KG1 (cell line): ENCODE measurements at regions not wholly inside any gene's neighbourhood (a gene's known extent, or its start where the extent isn't known, plus 50 kb on each side); places are given as distances from the start of the nearest gene placed in this dataset.

Experiments
- DNase-seq: peaks from one replicate; lab custom pipeline; 2025; lab: John Stamatoyannopoulos, UW

DNA sequence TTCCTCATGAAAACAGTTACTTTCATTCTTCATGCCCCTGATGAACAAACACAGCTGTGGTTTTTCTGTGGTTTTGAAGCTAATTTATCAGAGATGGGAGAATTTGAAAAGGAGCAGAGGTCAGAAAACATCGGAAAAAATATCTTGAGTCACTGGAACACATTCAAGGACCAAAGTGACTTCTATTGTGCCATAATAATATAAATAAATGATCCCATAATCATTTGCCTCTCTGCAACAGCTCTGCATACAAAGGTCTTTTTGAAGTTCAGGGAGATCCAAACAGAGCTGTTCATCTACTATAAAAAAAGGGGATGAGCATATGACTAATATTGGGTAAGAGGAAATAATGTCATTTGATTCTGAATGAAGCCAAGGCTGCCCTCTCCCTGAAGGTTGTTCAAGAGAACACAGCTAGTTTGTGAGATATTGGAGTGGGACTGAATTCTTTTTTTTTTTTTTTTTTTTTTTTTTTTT is 201.3 kb upstream of the GALNT5 start:
- DNase-seq = no peak

DNA sequence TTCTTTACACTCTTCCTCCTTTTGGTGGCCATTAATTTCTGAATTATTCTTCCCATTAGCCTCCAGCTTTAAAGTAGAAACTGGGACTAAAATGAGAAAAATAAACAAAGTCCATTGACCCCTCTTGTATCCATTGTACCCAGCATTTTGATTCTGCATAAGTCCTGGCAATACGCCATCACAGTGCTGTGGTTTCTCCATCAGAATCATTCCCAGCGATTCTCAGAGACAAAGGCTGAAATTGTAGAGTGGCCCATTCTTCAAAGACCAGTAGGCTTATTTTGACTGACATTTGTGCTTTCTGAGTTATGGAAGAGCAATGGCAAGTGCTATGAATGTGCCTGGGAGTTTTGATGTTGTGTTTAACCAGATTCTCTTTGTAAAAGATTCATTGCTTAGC is 199.3 kb upstream of the GALNT5 start:
- no peak for DNase-seq

DNA sequence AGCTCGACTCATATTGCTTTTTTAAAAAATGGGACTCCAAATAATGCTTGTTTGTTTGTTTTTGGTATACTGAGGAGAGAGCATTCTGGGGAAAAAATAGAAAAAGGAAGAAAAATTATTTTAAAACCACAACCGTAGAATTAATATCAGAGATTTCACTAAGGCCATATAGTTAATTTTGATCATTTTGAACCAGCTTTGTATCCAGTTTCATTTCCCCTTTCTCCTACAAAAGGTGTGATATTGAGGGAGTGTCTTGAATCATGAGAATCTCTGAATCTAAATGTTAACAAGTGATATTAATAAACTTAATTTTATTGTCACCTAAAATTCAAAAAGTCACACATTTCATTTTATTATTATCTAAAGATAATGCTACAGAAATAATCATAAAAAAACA is 198.5 kb upstream of the GALNT5 start:
- no peak for DNase-seq

DNA sequence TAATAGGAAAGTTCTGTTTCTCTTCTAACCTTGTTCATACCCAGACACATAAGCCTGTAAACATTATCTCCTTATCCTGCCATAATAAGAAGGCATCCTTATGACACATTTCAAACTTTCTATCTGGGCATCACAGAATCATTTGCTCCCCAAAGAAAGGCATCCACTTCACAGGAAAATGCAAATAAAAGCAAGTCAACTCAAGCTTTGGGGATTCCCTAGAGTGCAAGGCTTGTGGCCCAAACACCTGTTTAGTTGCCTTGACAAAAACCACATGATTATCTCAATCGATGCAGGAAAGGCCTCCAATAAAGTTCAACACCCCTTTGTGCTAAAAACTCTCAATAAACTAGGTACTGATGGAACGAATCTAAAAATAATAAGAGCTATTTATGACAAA is 195.7 kb upstream of the GALNT5 start:
- no peak for DNase-seq

DNA sequence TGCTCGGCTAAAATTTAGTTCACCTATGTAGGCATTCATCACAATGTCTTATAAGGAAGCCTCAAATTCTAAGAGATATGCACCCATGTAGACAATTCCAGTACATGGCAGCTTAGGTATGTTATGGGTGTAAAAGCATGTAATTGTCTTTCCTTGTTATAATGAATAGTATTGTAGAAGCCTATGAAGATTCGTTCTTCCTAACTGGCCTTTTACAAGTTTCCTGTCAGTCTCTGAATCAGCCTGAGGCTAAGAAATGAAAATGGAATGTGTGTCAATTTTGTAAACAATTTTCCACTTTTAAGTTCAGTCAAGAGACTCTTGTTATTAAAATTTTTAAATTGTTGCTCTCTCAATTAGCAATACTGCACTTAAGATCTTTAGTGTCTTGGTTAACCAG is 189.9 kb upstream of the GALNT5 start:
- no peak for DNase-seq

DNA sequence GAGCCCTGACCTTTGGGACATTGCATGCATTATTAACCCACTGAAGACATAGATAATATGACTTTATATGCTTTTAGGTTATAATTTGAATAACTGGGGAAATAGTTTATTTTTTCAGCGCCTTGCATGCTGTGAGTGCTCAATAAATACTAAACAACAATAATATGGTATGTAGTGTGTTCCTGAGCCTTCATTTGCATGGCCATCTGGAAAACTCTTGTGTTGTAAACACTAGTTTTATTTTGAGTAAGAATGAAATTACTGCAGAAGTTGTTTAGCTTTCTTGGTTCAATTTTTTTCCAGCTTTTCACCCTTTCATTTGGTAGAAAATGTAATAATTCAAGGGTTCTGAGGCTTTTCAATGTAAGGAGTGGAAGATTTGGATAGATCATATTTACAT is 189.3 kb upstream of the GALNT5 start:
- DNase-seq = no peak

DNA sequence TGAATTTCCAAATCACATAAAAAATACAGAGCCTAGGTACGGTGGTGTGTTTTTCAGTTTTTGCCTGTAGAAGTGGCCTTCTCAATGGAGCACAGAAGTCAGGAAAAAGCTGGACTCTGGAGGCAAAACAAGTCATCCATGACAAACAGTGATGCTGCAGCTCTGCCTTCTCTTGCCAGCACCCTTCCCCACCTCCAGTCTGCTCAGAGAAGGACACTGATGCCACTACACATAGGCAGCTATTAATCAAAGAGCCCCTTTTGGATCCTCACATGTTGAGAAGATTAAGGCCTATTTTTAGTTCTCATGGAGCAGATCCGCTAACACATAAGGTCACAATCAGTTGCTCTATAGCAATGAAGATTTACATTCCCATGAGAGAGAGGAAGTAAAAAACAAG is 181.6 kb upstream of the GALNT5 start:
- DNase-seq = no peak

DNA sequence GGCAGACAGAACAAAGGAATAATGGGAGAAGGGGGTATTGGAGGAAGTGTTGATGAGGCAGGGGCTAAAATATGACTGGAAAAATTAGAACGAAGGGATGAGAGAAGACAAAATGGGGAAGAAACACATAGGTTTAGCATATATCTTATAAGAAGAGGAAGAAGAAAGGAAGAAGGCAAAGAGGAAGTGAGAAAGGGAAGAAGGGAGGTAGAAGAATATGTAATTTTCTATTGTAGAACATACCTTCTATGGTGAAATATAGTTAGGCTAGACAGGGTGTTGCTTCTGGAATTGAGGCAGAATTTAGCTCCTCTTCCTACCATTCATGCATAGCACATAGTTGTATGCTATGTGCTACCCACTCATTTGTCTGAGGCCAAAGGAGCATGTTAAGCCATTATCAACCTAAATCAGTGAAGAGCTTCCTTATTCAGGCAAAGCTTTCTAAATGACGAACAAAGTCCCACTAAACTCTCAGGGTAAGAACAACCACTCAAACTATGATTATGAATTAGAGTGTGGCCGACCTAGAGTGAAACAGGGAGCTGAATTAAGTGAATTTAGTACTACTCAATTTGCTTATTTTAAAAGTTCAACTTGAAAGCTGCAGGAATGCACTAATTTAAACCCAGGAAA is 180.9 kb upstream of the GALNT5 start:
- no peak for DNase-seq

DNA sequence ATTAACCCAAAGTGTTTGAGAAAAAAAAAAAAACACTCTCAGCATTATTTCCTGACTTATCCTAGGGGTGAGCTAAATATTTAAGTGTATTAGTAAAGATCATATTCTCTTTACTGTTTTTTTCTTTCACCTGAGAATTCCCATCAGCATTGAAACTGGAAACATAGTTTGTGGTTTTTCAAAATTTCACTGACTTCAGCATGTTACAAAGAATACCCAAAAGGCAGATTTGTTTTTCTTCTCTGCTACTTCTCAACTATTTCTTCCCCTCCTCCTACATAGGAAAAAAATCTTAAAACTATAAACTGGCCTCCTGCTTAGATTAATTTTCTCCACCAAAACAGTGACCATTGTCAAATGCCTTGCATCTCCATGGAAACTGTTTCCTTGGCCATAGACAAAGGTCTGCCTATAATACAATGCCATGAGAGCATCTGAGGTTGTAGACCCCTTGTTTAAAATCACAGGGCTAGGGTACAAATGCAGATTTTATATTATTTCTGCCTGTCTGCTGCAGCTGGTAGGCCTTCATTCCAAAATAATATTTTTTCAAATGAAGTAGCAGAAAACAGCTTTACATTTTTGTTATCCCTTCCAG is 179.7 kb upstream of the GALNT5 start:
- no peak for DNase-seq

DNA sequence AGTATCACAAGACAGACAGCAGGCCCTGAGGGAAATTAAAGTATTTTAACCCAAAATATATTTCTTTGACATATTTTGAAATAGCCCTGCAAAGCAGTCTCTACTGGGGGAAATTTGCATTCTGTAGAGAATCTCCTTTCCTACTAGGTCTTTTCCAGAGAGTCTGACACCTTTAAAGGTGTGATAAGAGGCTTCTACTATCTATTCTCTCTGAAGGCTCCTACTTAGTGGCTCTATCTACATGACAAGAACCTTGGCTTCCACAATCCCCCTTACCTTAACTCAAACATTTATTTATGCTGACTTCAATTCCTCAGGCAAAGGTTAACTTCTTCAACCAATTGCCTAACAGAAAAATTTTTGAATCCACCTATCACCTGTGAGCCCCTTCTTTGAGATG is 174.6 kb upstream of the GALNT5 start:
- DNase-seq = no peak

DNA sequence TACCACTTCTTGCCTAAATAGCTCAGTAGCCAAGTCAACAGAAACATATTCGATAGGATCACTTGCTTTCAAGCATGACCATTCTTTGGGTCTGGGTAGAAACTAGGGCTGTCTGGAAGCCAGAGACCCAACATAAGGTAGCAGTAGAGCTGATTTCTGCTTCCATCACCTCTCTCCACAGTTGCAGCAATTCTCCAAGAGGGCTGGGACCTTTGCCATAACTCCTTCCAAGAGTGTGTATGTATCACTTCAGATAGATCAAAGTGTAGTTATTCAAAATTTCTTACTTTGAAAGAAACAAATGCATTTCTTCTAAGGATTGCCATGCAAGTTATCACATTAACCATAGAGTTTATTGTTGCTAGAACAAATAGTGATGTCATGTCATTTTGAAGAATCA is 172.0 kb upstream of the GALNT5 start:
- DNase-seq = no peak

DNA sequence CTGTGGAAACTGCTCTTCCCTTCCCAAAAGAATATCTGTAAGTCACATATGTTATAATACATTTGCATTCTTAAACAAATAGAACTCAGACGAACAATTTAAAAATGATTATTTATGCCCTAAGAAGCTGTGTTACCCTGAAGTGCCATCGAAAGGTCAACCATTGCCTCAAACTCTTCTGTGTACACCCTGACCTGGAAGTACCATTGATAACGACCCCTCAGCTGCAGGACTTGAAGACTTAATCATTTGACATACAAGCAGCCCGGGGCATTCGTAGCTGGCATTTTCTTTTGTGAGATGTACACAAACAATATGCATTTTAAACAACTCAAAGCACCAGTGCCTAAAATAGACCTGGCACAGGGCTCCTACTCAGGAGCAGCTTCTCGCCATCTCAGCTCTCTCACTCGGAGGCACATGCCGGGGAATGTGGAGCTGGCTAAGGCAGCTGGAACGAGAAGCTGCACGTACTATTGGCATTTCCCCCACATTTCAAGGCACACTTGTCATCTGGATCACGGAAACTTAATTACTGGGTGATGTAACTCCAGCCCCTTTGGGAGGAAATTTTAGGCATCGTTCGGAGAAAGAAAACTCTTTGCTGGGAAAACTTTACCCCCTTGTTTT is 170.0 kb upstream of the GALNT5 start:
- DNase-seq = no peak

DNA sequence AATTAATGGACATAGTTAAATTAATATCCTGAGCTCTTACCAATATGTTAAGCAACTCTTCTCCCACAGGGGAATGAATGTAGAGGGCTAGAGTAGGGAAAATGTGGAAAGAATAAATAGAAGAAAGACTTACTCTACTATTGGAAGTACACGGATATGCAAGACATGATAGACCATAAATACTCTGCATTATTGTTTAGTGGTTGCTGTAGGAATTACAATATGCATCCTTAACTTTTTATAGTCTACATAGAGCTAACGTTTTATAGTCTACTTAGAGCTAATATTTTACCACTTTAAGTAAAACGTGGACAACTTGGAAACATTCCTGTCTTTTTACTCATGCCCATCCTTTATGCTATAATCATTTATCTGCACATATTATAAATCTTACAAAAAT is 163.8 kb upstream of the GALNT5 start:
- DNase-seq = no peak

DNA sequence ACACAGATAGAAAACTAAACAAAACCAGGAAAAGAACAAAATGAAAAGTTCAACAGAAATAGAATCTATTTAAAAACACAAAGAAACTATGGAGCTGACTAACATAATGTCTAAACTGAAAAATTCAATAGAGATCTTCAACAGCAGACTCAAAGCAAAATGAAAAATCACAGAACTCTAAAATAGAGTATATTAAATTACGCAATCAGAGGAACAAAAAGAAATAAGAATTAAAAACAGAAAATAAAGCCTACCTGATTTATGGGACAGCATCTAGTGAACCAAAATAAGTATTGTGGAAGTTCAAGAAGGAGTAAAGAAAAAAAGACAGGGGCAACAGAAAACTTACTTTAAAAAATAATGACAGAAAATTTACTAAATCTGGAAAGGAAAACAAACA is 152.1 kb upstream of the GALNT5 start:
- no peak for DNase-seq

DNA sequence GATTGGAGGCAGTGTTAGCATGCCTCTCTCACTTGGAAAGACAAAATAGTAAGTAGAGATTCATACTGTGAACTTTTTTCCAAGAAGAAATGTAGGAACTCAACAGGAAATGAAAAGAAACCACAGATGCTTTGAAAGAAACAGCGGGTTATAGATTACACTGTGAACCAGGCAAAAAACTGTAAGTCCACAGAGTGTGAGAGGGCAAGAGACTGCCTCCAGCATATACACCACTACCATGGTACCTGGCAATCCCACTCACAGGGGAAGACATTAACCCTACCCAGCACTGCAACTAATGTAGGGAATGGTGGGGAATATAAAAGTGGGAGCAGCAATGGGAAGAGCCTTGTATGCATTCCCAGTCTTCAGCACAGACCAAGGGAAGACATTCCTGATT is 150.6 kb upstream of the GALNT5 start:
- no peak for DNase-seq

DNA sequence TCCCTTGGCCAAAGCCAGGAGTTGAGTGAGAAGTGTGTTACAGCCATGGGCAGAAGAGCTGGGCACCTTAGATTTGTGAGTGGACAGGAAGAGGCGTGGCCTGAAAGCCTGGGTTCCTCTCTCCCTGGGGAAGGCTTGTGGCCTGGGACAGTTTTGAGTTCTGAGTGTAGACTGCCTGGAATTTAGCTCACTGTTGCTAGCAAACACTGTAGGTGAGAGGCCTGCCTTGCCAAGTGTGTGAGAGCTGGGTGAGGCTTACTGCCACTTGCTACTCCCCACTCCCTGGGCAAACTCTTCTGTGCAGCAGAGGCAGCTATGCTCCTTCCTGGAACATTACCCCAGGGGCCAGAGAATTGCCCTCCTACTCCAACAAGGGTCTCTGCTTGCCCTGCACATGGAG is 150.0 kb upstream of the GALNT5 start:
- no peak for DNase-seq

DNA sequence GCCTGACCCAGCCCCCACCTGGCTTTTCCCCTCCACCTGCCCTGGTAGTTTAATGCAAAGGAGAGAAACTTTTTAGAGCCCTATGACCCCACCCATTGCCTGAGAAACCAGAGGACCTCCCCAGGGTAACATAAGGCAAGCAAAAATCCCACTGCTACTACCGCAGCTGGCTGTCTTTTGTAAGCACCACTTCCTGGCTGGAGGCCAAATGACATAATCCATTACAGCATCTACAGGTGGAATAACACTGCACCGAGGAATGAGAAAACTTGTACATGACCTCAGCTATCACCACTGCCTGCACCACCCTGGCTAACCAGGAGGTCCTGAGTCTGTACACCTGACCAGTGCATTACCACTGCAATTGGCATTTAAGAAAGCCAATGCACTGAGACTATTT is 149.6 kb upstream of the GALNT5 start:
- DNase-seq = no peak

DNA sequence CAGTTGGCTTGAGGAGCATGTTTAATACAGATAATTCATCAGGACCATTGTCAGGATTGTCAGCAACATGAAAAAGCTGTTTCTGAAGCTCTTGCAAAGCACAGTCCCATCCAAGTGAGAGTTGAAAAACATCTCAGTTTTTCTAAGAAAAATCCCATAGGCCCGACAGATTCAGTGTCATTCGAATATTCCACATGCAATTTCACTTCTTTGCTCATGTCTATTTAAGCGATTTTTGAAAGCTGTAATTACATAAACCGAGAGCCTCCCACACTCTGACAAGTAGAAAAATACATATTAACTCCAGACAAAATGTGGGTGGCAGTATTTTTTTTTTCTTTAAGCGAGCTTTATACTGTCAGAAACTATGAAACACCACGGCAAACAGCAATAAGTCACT is 134.7 kb upstream of the GALNT5 start:
- DNase-seq = no peak

DNA sequence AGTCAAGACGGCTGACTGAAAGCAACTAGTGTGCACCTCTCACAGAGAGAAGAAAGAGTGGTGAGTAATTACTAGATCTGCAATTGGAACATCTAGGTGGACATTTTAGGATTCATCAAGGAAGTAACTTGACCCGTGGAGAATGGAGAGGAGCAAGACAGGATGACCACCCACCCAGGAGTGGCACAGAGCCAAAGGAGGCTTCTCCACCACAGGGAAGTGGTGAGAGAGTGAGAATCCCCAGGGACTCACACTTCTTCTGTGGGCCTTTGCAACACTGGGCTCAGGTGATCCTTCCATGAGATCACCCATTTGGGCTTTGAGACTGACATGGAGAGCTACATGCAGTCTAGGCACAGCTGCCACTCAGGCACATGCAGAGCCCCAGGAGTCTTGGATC is 132.8 kb upstream of the GALNT5 start:
- no peak for DNase-seq

DNA sequence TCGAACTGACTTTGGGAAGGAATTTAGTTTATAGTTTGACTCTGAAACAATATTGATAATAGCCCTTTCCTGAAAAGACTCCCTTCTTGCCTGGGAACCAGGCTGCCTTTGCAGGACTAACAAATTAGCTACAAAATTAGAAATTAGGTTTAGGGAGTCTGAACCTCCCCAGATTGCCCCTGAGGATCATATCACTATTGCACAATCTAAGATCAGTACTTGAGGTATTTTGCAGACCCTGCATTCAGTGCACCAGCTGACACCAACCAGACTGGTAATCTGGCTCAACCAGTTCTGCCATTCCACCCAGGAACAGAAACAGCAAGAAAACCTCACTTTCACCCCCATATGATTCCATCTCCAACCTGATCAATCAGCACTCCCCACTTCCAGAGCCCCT is 131.8 kb upstream of the GALNT5 start:
- DNase-seq = no peak

DNA sequence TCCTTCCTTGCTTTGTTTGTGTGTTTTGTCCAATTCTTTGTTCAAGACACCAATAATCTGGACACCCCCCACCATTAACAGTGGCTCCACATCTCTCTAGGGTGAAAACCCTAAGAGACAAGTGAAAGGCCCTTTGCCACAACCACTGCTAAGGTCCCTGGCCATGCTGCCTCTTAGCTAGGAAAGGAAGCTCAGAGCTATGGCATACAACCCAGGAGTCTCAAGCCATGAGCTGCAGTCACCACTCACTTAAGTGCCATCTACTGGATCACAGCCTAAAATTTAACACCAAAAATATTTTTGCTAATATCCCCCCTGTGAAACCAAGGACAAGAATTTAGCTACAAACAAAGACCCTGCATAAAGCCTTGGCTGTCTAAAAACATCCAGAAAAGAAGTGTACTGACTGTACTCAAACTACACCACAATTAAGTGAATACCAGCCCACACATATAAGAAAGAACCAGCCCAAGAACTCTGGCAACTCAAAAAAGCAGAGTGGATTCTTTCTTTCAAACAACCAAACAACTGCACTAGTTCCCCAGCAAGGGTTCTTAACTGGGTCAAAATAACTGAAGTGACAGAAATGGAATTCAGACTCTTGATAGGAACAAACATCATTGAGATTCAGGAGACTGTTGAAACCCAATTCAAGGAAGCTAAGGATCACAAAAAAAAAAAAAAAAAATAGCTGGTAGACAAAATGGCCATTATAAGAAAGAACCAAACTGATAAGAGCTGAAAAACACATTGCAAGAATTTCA is 130.1 kb upstream of the GALNT5 start:
- DNase-seq = no peak

DNA sequence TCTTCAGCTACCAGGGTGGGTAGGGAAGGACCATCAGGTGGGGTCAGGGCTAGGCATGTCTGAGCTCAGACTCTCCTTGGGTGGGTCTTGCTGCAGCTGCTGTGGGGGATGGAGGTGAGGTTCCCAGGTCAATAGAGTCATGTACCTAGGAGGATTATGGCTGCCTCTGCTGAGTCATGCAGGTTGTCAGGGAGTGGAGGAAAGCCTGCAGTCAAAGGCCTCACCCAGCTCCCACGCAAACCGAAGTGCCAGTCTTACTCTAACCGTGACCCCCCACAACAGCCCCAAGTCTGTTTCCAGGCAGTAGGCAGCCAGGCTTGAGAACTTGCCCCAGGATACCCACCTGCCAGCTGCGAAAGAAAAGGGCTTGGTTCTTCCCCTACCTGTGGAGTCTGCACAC is 113.6 kb upstream of the GALNT5 start:
- DNase-seq = no peak

DNA sequence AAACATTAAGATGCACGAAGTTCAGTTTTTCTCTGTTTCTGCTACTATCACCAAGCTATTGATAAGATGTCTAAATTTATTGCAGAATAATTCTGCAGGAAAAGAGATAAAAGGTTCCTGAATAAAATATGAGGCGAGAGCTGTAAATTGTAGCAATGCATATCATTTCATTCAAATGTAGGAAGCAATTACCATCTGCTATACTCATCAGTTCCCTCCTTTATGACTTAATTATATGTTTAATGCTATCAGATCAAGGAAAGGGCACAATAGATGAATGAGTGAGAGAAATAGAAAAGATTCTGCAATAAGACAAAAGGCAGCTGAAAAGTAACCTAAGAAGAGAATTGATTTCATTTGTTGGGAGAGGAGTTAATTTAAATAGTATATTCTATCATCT is 108.2 kb upstream of the GALNT5 start:
- no peak for DNase-seq
